NCI-H1105 treated with DMSO at 0.1 percent for 48 hours (cell line): ENCODE measurements at regions not wholly inside any gene's neighbourhood (a gene's known extent, or its start where the extent isn't known, plus 50 kb on each side); places are given as distances from the start of the nearest gene placed in this dataset.
A peak's percentile ranks its signal among the peaks of the same experiment; 100 is the strongest.
"Not testable (repeated sequence)": the region's sequence is repeated elsewhere in the genome, so short reads cannot be mapped to it uniquely, and the experiment has no call there.

ENCODE experiments used
- DNase-seq: peaks from one replicate; lab custom pipeline; 2025; lab: John Stamatoyannopoulos, UW

GRCh38 chr20:6321235-6321634 lies 198.4 kb upstream of the FERMT1 start:
- DNase-seq = not testable (repeated sequence)

DNA sequence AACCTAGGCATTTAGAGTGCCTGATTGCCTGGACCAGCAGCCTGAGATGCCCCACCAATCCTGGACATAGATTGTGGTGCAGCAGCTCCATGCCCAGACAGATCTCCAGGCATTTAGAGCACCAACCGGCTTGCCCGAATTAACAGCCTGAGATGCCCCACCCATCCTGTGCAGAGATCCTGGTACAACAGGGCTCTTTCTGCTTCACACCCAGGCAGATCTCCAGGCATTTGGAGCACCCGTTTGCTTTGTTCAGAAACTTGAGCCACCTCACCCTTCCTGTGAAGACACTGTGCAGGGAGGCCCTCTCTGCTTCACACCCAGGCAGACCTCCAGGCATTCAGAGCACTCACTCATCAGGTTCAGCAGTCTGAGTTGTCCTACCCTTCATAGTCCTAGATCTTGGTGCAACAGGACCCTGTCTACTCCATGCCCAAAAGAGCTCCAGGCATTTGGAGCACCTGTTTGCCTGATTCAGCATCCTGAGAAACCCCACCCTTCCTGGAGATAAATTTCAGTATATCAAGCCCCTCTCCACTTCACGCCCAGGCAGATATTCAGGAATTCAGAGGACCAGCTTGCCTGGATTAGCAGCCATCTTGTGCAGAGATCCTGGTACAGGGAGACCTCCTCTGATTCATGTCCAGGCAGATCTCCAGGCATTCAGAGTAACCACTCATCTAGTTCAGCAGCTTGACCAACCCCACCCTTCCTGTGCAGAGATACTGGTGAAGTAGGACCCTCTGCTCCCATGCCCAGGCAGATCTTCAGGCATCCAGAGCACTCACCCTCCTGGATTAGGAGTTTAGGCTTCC lies 189.2 kb upstream of the FERMT1 start:
- DNase-seq = no peak

- no peak for DNase-seq
Observed at GRCh38 chr20:6311097-6311496, 188.3 kb upstream of the FERMT1 start.

- DNase-seq = no peak
Observed at GRCh38 chr20:6305536-6305935, 182.7 kb upstream of the FERMT1 start.

DNA sequence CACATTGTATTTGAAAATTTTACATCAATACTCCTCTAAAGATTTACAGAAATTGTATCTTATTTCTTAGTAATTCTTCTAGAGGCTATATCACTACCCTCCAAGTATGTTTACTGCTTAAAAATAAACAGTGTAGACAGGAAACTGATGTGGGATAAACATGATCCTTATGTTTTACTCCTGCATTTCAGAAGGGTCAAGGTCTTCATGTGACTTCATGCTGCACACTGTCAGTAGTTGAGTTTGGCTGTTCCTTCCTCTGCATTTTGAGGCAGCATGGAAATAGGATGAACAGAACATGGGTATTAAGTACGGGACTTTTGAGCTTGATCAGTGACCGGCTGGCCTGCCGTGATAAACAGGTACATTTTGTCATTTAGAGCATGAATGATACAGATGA lies 179.2 kb upstream of the FERMT1 start:
- no peak for DNase-seq

DNA sequence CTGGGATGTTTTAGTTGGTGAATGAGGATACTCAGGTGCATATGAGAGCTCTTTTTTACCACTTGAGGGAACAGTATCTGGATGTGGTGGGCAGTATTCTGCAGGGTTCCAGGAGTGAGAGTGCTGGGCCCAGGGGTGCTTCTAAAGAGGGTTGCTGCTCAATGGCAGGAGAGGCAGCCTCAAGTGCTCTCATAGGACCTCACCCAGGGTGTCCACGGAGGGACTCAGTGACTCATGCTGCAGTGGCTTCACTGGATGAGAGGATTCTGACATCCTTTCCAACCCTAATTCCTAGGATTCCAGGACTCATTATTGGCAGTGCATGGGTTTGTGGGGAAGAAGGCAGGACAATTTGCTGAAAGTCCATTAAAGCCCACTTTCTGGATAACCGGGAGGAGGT lies 176.6 kb upstream of the FERMT1 start:
- DNase-seq = no peak

DNA sequence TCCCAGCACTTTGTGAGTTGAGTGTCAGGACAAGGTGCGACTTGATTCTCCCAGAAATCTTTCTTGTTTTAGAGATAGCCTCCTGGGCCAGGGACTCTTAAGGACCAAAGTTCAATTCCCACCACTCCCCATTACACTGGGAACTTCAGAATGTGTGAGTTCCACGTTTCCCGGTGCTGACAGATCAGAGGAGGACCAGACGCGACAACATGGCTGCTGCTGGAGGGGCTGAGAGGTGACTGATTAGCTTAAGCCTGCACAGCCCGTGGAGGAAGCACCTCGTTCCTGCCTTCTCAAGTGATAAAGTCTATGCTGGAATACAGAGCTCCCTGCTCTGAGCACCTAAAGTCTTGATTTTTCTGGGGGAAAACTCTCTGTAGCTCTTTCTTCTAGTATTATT lies 175.2 kb upstream of the FERMT1 start:
- DNase-seq = no peak

DNA sequence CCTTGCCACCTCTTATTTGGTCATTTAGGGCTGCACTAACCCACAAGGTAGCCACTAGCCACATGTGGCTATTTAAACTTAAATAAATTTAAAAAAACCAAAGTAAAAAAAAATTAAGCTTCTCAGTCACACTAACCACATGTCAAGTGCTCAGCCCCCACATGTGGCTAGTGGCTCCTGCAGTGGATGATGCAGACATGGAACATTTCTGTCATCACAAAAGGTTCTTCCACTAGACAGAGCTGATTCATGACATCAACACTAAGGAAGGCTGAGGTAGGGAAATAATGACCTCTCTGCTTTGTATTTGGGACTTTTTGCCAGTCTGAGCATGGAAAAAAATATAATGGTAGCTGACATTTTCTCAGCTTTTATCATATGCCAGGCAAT lies 173.0 kb upstream of the FERMT1 start:
- DNase-seq = no peak

- no peak for DNase-seq
Observed at GRCh38 chr20:6295127-6295866, 172.5 kb upstream of the FERMT1 start.

DNA sequence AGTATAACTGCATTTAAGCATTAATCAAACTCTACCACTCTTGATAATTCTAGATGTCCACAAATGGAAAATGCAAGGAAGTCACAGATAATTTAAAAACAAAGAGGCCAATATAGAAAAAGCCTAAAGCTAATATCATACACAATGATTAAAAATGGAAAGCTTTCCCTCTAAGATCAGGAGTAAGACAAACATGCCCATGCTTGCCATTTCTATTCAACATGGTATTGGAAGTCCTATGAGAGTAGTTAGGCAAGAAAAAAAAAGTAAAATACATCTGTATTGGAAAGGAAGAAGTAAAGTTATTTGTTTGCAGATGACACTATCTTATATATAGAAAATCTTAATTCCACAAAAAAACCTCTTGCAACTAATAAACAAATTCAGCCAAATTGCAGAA lies 164.6 kb upstream of the FERMT1 start:
- DNase-seq = no peak

- no peak for DNase-seq
Observed at GRCh38 chr20:6282642-6283041, 159.8 kb upstream of the FERMT1 start.

DNA sequence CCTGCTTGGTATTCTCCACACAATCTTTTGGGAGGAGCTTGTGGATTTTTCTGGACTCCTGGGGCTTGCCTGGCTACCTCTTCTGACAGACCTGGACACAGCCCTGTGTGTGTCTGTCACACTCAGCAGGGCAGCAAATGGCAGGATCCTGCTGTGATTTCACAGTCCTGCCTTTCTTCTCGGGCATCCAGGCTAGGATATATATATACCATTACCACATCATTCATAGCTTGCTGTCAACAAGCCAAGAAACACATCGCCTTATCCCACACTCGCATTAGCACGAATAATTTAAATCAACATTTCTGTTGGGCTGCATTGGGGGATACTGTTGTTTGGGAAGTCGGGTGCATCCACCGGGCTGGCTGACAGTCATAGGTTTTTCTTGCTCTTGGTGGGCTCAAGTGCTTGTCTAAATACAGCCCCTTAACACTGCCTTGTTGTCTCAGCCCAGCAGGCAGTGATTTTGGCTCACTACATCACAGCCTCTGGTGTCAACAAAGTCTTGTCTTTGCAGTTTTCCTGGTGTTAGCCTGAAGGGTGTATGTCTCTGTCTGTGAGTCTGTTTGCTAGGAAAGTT lies 154.9 kb upstream of the FERMT1 start:
- DNase-seq = no peak

DNA sequence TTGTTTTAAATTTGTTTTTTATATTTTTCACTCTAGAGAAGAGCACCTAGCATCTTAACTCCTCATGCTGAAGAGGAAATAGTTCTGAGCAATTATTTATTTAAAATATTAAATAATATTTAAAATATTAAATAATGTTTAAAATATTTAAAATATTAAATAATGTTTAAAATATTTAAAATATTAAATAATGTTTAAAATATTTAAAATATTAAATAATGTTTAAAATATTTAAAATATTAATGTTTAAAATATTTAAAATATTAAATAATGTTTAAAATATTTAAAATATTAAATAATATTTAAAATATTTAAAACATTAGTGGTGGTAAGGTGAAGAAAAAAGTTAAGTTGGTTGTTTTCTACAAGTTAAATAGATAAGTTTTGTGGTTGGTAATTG lies 147.6 kb upstream of the FERMT1 start:
- DNase-seq = not testable (repeated sequence)

- DNase-seq = no peak
Observed at GRCh38 chr20:6269168-6269873, 146.5 kb upstream of the FERMT1 start.

- DNase-seq = peak; percentile 56
Observed at GRCh38 chr20:6265204-6265904, 142.5 kb upstream of the FERMT1 start.

- DNase-seq = no peak
Observed at GRCh38 chr20:6253396-6253795, 130.6 kb upstream of the FERMT1 start.

DNA sequence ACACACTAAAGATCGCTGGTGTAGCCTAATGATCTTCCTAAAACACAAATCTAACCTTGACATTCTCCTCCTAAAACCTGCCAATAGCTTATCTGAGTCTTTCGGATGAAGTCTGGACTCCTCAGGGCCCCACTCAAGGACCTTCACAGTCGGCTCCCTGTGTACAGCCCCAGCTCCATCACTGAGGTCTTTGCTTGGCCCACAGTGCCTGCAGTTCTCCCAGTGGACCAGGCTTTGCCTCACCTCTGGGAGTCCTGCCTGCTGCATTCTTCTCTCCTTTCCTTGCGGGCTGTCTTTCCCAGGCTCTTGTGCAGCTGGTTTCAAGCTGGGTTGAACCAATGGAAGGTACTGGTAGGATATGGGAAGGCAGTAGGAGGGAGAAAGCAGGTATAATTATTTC lies 122.6 kb upstream of the FERMT1 start:
- DNase-seq = no peak

DNA sequence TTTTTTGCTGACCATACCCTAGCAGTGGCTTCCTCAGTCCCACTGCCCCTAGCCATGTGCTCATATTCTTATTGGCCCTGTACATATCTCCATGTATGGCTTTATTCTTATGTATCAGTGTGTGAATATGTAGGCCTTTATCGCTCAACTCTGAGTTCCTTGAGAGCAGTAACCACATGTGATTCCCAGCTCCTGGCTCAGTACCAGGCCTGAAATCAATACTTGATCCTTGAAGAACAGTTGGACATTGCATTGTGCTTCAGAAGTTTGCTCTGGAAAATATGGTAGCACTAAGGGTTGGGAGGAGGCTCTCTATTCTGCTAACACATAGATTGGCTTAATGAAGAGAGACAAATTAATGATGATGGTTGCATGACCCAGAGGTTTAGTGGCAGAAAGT lies 118.8 kb upstream of the FERMT1 start:
- no peak for DNase-seq

DNA sequence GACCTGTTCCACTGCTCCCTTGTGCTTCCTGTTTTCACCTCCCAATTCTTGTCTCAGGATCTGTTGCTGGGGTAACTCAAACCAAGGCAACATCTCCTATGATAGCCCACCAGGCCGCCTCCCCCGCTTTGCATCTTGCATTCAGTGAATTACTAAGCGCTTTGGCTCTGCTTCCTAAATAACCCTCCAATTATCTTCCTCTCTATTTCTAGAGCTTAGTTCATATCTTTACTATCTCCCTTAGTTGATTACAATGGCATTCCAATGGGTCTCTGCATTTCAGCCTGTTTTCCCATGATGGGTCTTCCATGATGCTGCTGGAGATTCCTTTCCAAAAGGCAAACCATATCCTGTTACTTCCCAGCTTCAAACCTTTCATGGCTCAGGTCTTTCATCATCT lies 117.2 kb upstream of the FERMT1 start:
- DNase-seq = no peak

DNA sequence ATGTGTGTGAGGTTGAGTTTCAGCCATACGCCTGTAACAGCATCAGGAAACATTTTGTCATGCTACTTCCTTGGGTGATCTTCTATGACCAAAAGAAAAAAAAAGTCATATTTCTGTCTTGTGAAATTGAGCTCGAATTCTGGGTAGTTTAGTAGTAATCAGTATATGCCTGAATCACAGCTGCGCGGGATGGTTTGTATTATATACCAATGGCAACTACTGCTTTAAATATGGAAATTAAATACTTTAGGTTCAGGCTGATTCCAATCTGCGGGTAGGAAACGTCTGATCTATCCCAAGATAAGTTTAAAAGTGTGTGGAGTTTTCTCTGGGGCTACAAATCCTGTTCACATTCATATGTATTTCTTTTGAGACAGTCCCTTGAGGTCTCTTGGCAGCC lies 115.6 kb upstream of the FERMT1 start:
- DNase-seq = no peak

GRCh38 chr20:6235510-6235909 lies 112.7 kb upstream of the FERMT1 start:
- no peak for DNase-seq

GRCh38 chr20:6232436-6232835 lies 109.6 kb upstream of the FERMT1 start:
- DNase-seq = no peak
